Prostate gland (tissue), 2 donors: ENCODE measurements at regions not wholly inside any gene's neighbourhood (a gene's known extent, or its start where the extent isn't known, plus 50 kb on each side); places are given as distances from the start of the nearest gene placed in this dataset.

ENCODE experiments used
- POLR2A ChIP-seq: fragments of 450-650 bp; IDR thresholded peaks from one replicate; pipeline ENCODE4 v1.6.1; 2016; ENCODE audit warnings: antibody characterized with exemption, mild to moderate bottlenecking
- POLR2AphosphoS5 ChIP-seq: sonication (generic); formaldehyde crosslinking; IDR thresholded peaks from one replicate; pipeline ENCODE4 v1.6.1; 2017; ENCODE audit warnings: antibody characterized with exemption
- TF ChIP-seq, protein P1 (sequence below), 4 experiments: fragments of 200-600 bp in 2 of 4; fragments of 450-650 bp in 2 of 4; sonication (generic) in 2 of 4; IDR thresholded peaks; 1 replicate in 3 of 4; 2 replicates in 1 of 4; pipeline ENCODE4 v1.5.1; 2016 to 2019; ENCODE audit warnings: antibody characterized with exemption in 4 of 4, mild to moderate bottlenecking in 2 of 4, moderate library complexity in 2 of 4

DNA sequence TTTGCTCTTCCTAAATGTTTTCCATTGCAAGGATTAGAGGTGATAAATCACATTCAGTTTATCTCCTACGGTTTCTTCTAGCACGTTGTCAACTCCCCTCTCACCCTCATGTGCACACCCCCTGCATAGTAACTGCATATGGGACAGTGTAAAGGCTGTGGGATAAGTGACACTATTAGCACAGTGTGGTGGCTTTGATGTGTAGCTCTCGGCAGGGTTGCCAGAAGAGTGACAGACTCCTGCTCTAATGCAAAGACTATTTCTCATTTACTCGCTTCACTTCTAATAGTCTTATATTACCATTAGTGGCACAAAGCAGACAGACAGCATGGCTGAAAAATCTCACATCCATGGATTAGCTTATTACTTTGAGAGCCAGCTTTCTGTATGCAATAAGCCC lies 454.6 kb downstream of the CETN3 start:
- TF ChIP-seq POLR2A = no peak
- TF ChIP-seq, protein P1, sequence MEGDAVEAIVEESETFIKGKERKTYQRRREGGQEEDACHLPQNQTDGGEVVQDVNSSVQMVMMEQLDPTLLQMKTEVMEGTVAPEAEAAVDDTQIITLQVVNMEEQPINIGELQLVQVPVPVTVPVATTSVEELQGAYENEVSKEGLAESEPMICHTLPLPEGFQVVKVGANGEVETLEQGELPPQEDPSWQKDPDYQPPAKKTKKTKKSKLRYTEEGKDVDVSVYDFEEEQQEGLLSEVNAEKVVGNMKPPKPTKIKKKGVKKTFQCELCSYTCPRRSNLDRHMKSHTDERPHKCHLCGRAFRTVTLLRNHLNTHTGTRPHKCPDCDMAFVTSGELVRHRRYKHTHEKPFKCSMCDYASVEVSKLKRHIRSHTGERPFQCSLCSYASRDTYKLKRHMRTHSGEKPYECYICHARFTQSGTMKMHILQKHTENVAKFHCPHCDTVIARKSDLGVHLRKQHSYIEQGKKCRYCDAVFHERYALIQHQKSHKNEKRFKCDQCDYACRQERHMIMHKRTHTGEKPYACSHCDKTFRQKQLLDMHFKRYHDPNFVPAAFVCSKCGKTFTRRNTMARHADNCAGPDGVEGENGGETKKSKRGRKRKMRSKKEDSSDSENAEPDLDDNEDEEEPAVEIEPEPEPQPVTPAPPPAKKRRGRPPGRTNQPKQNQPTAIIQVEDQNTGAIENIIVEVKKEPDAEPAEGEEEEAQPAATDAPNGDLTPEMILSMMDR (IDR thresholded peaks at IDR 0.05) = no peak
- no peak for TF ChIP-seq POLR2AphosphoS5
